GM23338 (cell line): ENCODE measurements at regions not wholly inside any gene's neighbourhood (a gene's known extent, or its start where the extent isn't known, plus 50 kb on each side); places are given as distances from the start of the nearest gene placed in this dataset.

Experiments used
- ATAC-seq: fragments of 200-7000 bp; cut with Tn5 transposase; 3 replicates; pipeline ENCODE4 v1.9.1; 2020
- DNase-seq: peaks from one replicate; pipeline ENCODE4 v3.0.0-alpha.2; 2015; ENCODE audit warnings: low spot score
- H2AFZ ChIP-seq: fragments of 200-600 bp; sonication (generic); 2 replicates; pipeline ENCODE4 v1.8.0; 2016; ENCODE audit warnings: antibody characterized with exemption, mild to moderate bottlenecking, moderate library complexity
- H3F3A ChIP-seq: fragments of 200-600 bp; sonication (generic); replicated peaks from 2 replicates; pipeline ENCODE4 v1.8.0; 2017; ENCODE audit warnings: antibody characterized with exemption, mixed run types, low read depth
- H3K27ac ChIP-seq: fragments of 200-600 bp; sonication (generic); 2 replicates; pipeline ENCODE4 v1.6.1; 2016; ENCODE audit warnings: low read depth
- H3K27me3 ChIP-seq: fragments of 200-600 bp; sonication (generic); 2 replicates; pipeline ENCODE4 v1.8.0; 2016; ENCODE audit warnings: mild to moderate bottlenecking, mixed run types, moderate library complexity; ENCODE audit not compliant: insufficient read depth
- H3K36me3 ChIP-seq: fragments of 200-600 bp; sonication (generic); 2 replicates; pipeline ENCODE4 v1.8.0; 2016; ENCODE audit warnings: mild to moderate bottlenecking; ENCODE audit not compliant: insufficient read depth
- H3K4me1 ChIP-seq: fragments of 200-600 bp; sonication (generic); 2 replicates; pipeline ENCODE4 v1.8.0; 2016; ENCODE audit warnings: mild to moderate bottlenecking, moderate library complexity; ENCODE audit not compliant: insufficient read depth
- H3K4me2 ChIP-seq: fragments of 200-600 bp; sonication (generic); 2 replicates; pipeline ENCODE4 v1.7.1; 2017; ENCODE audit warnings: mixed run types
- H3K4me3 ChIP-seq: fragments of 200-600 bp; sonication (generic); 2 replicates; pipeline ENCODE4 v1.6.1; 2016; ENCODE audit warnings: mixed run types
- H3K79me2 ChIP-seq: fragments of 200-600 bp; sonication (generic); replicated peaks from 2 replicates; pipeline ENCODE4 v1.8.0; 2017; ENCODE audit warnings: mild to moderate bottlenecking; ENCODE audit not compliant: insufficient read depth
- H3K9me2 ChIP-seq: fragments of 200-600 bp; sonication (generic); 2 replicates; pipeline ENCODE4 v1.8.0; 2017; ENCODE audit not compliant: insufficient read depth
- H4K20me1 ChIP-seq: fragments of 200-600 bp; sonication (generic); replicated peaks from 2 replicates; pipeline ENCODE4 v1.8.0; 2017; ENCODE audit warnings: mild to moderate bottlenecking; ENCODE audit not compliant: insufficient read depth
- H3K27ac Mint-ChIP-seq: 2 replicates; pipeline ENCODE4 v1.8.0; 2020; ENCODE audit warnings: inconsistent platforms, mild to moderate bottlenecking, moderate library complexity, mixed read lengths
- H3K27me3 Mint-ChIP-seq: 3 replicates; pipeline ENCODE4 v1.8.0; 2022; ENCODE audit warnings: low read depth, mild to moderate bottlenecking, moderate library complexity, mixed read lengths, inconsistent platforms; ENCODE audit not compliant: insufficient read depth, poor library complexity
- H3K36me3 Mint-ChIP-seq: 3 replicates; pipeline ENCODE4 v1.8.0; 2021; ENCODE audit warnings: low read depth, mild to moderate bottlenecking, inconsistent platforms, moderate library complexity, mixed read lengths
- H3K4me1 Mint-ChIP-seq: 3 replicates; pipeline ENCODE4 v1.8.0; 2020; ENCODE audit warnings: mild to moderate bottlenecking, inconsistent platforms, mixed read lengths
- H3K4me3 Mint-ChIP-seq: 3 replicates; pipeline ENCODE4 v1.8.0; 2021; ENCODE audit warnings: moderate library complexity, mild to moderate bottlenecking, inconsistent platforms, mixed read lengths
- H3K9me3 Mint-ChIP-seq: 3 replicates; pipeline ENCODE4 v1.8.0; 2020; ENCODE audit warnings: moderate library complexity, mild to moderate bottlenecking, inconsistent platforms, mixed read lengths
- STAT1 ChIP-seq: IDR thresholded peaks from one replicate; pipeline ENCODE4 v1.6.1; 2016; ENCODE audit warnings: antibody characterized with exemption; ENCODE audit not compliant: unreplicated experiment
- TF ChIP-seq, protein P1 (sequence below): IDR thresholded peaks from one replicate; pipeline ENCODE4 v1.6.1; 2018; ENCODE audit warnings: antibody characterized with exemption; ENCODE audit not compliant: unreplicated experiment
- TF ChIP-seq, protein P2 (sequence below): fragments of 250-450 bp; sonication (Bioruptor Pico); IDR thresholded peaks from 2 replicates; pipeline ENCODE4 v1.5.0; 2020; ENCODE audit warnings: mild to moderate bottlenecking, moderate library complexity

DNA sequence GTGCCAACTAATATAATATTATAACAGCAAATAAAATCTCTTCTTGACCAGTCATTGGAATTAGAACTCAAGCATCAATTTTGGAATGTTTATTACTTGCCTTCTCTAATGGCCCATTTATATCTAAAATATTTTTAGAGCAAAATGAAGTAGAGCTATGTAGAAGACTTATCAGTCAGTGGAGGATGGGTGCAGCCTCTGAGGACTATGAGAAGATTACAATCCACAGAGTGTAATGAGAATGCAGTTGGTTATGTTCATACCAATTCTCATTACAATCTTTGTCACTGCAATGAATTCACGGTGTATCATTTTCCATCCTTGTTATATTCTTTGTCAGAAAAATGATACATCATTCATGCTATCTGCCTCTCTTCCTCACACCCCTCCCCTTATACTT, 878.1 kb downstream of the CENPC start (continued):
- TF ChIP-seq, protein P1, sequence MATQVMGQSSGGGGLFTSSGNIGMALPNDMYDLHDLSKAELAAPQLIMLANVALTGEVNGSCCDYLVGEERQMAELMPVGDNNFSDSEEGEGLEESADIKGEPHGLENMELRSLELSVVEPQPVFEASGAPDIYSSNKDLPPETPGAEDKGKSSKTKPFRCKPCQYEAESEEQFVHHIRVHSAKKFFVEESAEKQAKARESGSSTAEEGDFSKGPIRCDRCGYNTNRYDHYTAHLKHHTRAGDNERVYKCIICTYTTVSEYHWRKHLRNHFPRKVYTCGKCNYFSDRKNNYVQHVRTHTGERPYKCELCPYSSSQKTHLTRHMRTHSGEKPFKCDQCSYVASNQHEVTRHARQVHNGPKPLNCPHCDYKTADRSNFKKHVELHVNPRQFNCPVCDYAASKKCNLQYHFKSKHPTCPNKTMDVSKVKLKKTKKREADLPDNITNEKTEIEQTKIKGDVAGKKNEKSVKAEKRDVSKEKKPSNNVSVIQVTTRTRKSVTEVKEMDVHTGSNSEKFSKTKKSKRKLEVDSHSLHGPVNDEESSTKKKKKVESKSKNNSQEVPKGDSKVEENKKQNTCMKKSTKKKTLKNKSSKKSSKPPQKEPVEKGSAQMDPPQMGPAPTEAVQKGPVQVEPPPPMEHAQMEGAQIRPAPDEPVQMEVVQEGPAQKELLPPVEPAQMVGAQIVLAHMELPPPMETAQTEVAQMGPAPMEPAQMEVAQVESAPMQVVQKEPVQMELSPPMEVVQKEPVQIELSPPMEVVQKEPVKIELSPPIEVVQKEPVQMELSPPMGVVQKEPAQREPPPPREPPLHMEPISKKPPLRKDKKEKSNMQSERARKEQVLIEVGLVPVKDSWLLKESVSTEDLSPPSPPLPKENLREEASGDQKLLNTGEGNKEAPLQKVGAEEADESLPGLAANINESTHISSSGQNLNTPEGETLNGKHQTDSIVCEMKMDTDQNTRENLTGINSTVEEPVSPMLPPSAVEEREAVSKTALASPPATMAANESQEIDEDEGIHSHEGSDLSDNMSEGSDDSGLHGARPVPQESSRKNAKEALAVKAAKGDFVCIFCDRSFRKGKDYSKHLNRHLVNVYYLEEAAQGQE: no peak
- TF ChIP-seq, protein P2, sequence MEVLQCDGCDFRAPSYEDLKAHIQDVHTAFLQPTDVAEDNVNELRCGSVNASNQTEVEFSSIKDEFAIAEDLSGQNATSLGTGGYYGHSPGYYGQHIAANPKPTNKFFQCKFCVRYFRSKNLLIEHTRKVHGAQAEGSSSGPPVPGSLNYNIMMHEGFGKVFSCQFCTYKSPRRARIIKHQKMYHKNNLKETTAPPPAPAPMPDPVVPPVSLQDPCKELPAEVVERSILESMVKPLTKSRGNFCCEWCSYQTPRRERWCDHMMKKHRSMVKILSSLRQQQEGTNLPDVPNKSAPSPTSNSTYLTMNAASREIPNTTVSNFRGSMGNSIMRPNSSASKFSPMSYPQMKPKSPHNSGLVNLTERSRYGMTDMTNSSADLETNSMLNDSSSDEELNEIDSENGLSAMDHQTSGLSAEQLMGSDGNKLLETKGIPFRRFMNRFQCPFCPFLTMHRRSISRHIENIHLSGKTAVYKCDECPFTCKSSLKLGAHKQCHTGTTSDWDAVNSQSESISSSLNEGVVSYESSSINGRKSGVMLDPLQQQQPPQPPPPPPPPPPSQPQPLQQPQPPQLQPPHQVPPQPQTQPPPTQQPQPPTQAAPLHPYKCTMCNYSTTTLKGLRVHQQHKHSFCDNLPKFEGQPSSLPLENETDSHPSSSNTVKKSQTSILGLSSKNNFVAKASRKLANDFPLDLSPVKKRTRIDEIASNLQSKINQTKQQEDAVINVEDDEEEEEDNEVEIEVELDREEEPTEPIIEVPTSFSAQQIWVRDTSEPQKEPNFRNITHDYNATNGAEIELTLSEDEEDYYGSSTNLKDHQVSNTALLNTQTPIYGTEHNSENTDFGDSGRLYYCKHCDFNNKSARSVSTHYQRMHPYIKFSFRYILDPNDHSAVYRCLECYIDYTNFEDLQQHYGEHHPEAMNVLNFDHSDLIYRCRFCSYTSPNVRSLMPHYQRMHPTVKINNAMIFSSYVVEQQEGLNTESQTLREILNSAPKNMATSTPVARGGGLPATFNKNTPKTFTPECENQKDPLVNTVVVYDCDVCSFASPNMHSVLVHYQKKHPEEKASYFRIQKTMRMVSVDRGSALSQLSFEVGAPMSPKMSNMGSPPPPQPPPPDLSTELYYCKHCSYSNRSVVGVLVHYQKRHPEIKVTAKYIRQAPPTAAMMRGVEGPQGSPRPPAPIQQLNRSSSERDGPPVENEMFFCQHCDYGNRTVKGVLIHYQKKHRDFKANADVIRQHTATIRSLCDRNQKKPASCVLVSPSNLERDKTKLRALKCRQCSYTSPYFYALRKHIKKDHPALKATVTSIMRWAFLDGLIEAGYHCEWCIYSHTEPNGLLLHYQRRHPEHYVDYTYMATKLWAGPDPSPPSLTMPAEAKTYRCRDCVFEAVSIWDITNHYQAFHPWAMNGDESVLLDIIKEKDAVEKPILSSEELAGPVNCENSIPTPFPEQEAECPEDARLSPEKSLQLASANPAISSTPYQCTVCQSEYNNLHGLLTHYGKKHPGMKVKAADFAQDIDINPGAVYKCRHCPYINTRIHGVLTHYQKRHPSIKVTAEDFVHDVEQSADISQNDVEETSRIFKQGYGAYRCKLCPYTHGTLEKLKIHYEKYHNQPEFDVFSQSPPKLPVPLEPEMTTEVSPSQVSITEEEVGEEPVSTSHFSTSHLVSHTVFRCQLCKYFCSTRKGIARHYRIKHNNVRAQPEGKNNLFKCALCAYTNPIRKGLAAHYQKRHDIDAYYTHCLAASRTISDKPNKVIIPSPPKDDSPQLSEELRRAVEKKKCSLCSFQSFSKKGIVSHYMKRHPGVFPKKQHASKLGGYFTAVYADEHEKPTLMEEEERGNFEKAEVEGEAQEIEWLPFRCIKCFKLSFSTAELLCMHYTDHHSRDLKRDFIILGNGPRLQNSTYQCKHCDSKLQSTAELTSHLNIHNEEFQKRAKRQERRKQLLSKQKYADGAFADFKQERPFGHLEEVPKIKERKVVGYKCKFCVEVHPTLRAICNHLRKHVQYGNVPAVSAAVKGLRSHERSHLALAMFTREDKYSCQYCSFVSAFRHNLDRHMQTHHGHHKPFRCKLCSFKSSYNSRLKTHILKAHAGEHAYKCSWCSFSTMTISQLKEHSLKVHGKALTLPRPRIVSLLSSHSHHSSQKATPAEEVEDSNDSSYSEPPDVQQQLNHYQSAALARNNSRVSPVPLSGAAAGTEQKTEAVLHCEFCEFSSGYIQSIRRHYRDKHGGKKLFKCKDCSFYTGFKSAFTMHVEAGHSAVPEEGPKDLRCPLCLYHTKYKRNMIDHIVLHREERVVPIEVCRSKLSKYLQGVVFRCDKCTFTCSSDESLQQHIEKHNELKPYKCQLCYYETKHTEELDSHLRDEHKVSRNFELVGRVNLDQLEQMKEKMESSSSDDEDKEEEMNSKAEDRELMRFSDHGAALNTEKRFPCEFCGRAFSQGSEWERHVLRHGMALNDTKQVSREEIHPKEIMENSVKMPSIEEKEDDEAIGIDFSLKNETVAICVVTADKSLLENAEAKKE (CRISPR knock-in tag): no peak

DNA sequence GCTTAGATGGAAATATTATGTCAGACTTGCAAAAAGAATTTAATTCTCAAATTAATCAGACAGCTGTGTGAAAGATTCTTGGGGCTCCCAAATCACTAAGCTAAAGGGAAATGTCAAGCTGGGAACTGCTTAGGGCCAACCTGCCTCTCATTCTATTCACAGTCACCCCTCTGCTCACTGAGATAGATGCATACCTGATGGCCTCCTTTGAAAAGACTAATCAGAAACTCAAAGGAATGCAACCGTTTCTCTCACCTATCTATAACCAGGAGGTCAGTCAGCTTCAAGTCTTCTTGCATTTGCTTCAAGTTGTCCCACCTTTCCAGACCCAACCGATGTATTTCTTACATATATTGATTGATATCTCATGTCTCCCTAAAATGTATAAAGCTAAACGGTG, 882.7 kb downstream of the CENPC start:
- H3K27me3 Mint-ChIP-seq: no peaks in the 10 kb centered on the region
- peak; percentile 54 for ATAC-seq
- H3F3A ChIP-seq: no peaks in the 10 kb centered on the region

More for the DNA sequence above, 882.7 kb downstream of the CENPC start:
- Histone ChIP-seq H3K4me3 (no peak overlapping the region), H3K36me3 (no peaks in the 10 kb centered on the region), H3K9me2 (no peaks in the 10 kb centered on the region), H2AFZ (no peak overlapping the region), H3K4me1 (no peaks in the 10 kb centered on the region), H3K27me3 (no peaks in the 10 kb centered on the region), H4K20me1 (no peaks in the 10 kb centered on the region), H3K4me2 (no peak overlapping the region), H3K27ac (no peak overlapping the region), H3K79me2 (no peaks in the 10 kb centered on the region)
- Mint-ChIP-seq H3K4me1 (peaks cover 4% of the 10 kb centered on the region; the same call in 2 of the 3 replicates), H3K27ac (no peak overlapping the region), H3K36me3 (no peaks in the 10 kb centered on the region), H3K9me3 (no peaks in the 10 kb centered on the region), H3K4me3 (no peak overlapping the region)
- DNase-seq: peak; percentile 45
- TF ChIP-seq, protein P2 (CRISPR knock-in tag): peak; percentile 53; the same call in 1 of the 2 replicates
- TF ChIP-seq STAT1: no peak
